ENCODE measurements at regions not wholly inside any gene's neighbourhood (a gene's known extent, or its start where the extent isn't known, plus 50 kb on each side); places are given as distances from the start of the nearest gene placed in this dataset.

DNA sequence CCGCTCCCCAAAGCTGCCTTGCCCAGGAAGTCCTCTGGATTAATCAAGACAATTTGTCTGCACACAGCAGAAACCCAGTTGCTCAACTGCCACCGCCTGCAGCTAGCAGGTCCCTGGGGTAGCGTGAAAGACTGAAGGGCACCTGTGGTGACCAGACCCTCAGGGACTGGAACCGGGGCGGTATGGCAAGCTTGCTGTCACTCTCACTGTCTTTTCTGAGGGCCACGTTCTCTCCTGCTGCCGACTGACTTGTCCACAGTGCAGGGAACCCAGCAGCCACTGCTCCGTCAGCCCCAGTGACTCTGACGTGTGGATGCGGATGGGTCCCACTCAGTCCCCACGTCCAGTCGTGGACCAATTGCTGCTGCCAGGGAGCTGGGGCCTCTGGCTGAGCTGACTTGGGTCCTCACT is 72.8 kb upstream of the PMEPA1 start:
- TF ChIP-seq, protein P1, sequence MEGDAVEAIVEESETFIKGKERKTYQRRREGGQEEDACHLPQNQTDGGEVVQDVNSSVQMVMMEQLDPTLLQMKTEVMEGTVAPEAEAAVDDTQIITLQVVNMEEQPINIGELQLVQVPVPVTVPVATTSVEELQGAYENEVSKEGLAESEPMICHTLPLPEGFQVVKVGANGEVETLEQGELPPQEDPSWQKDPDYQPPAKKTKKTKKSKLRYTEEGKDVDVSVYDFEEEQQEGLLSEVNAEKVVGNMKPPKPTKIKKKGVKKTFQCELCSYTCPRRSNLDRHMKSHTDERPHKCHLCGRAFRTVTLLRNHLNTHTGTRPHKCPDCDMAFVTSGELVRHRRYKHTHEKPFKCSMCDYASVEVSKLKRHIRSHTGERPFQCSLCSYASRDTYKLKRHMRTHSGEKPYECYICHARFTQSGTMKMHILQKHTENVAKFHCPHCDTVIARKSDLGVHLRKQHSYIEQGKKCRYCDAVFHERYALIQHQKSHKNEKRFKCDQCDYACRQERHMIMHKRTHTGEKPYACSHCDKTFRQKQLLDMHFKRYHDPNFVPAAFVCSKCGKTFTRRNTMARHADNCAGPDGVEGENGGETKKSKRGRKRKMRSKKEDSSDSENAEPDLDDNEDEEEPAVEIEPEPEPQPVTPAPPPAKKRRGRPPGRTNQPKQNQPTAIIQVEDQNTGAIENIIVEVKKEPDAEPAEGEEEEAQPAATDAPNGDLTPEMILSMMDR (IDR thresholded peaks at IDR 0.05; ENCODE audit: insufficient read depth, low read length, poor library complexity, severe bottlenecking): no peak
- TF ChIP-seq EZH2phosphoT487 (conservative IDR thresholded peaks at IDR 0.05; ENCODE audit: low read length): no peak
